PC-3 (cell line): ENCODE measurements at regions not wholly inside any gene's neighbourhood (a gene's known extent, or its start where the extent isn't known, plus 50 kb on each side); places are given as distances from the start of the nearest gene placed in this dataset.

Source experiments
- ATAC-seq: fragments of 200-7000 bp; cut with Tn5 transposase; 2 replicates; pipeline ENCODE4 v1.9.1; 2020; ENCODE audit warnings: mild to moderate bottlenecking, moderate library complexity
- BruUV-seq: library from RNA; stranded (reverse); fragments of 400-500 nt; replicated peaks from 2 replicates; lab custom pipeline; 2021; lab: Mats Ljungman, UMichigan
- CTCF ChIA-PET: fragments of 300-600 bp; sonication (Branson Sonifier 250); formaldehyde crosslinking; loops from one replicate; lab custom pipeline; 2022; ENCODE audit warnings: antibody characterized with exemption; lab: Charles Lee
- POLR2A ChIA-PET: fragments of 300-600 bp; sonication (Branson Sonifier 250); formaldehyde crosslinking; loops from one replicate; lab custom pipeline; 2022; ENCODE audit warnings: antibody characterized with exemption; ENCODE audit not compliant: unreplicated experiment; lab: Charles Lee
- DNase-seq: peaks from one replicate; pipeline ENCODE4 v3.0.0-alpha.2; 2015
- H2AFZ ChIP-seq: fragments of 300-600 bp; sonication (generic); 2 replicates; pipeline ENCODE4 v1.6.0; 2016; ENCODE audit warnings: antibody characterized with exemption, low read length
- H3F3A ChIP-seq: fragments of 300-600 bp; sonication (generic); one replicate; pipeline ENCODE4 v1.6.0; 2017; ENCODE audit warnings: antibody characterized with exemption, low read length, control low read depth, mild to moderate bottlenecking; ENCODE audit not compliant: unreplicated experiment
- H3K27ac ChIP-seq: fragments of 300-600 bp; sonication (generic); 2 replicates; pipeline ENCODE4 v1.5.1; 2016; ENCODE audit warnings: mild to moderate bottlenecking, low read length
- H3K27me3 ChIP-seq: fragments of 300-600 bp; sonication (generic); 2 replicates; pipeline ENCODE4 v1.6.1; 2016; ENCODE audit warnings: low read length, mixed read lengths
- H3K36me3 ChIP-seq: fragments of 300-600 bp; sonication (generic); 2 replicates; pipeline ENCODE4 v1.6.1; 2016; ENCODE audit warnings: low read depth, mixed run types, low read length, mixed read lengths
- H3K4me1 ChIP-seq: fragments of 300-600 bp; sonication (generic); 2 replicates; pipeline ENCODE4 v1.5.1; 2016; ENCODE audit warnings: low read length; ENCODE audit not compliant: insufficient read depth
- H3K4me2 ChIP-seq: fragments of 300-600 bp; sonication (generic); 2 replicates; pipeline ENCODE4 v1.6.0; 2016; ENCODE audit warnings: low read length
- H3K4me3 ChIP-seq: fragments of 300-600 bp; sonication (generic); 2 replicates; pipeline ENCODE4 v1.5.1; 2016; ENCODE audit warnings: mild to moderate bottlenecking, low read length, mixed read lengths
- H3K79me2 ChIP-seq: fragments of 300-600 bp; sonication (generic); 2 replicates; pipeline ENCODE4 v1.6.1; 2017; ENCODE audit warnings: low read length, mixed read lengths
- H3K9ac ChIP-seq: fragments of 300-600 bp; sonication (generic); 2 replicates; pipeline ENCODE4 v1.6.0; 2016; ENCODE audit warnings: mild to moderate bottlenecking, low read length
- H3K9me2 ChIP-seq: fragments of 300-600 bp; sonication (generic); replicated peaks from 2 replicates; pipeline ENCODE4 v1.6.1; 2016; ENCODE audit warnings: mixed run types, low read length, mixed read lengths
- H3K9me3 ChIP-seq: fragments of 300-600 bp; sonication (generic); 2 replicates; pipeline ENCODE4 v1.6.1; 2016; ENCODE audit warnings: low read length, mixed read lengths
- H4K20me1 ChIP-seq: fragments of 300-600 bp; sonication (generic); 2 replicates; pipeline ENCODE4 v1.6.1; 2016; ENCODE audit warnings: low read length, mixed read lengths
- CTCF ChIP-seq: fragments of 300-600 bp; sonication (generic); conservative IDR thresholded peaks from 2 replicates; pipeline ENCODE4 v1.5.1; 2017; ENCODE audit warnings: antibody characterized with exemption, low read depth, mild to moderate bottlenecking, low read length
- EZH2 ChIP-seq: fragments of 300-600 bp; sonication (generic); IDR thresholded peaks from one replicate; pipeline ENCODE4 v1.6.1; 2017; ENCODE audit warnings: antibody characterized with exemption, mild to moderate bottlenecking, low read length; ENCODE audit not compliant: unreplicated experiment
- EZH2phosphoT487 ChIP-seq: fragments of 300-600 bp; sonication (generic); IDR thresholded peaks from 2 replicates; pipeline ENCODE4 v1.6.1; 2018; ENCODE audit warnings: mild to moderate bottlenecking, antibody characterized with exemption, low read length, borderline replicate concordance
- intact Hi-C: fragments of 100-400 bp; cut with micrococcal nuclease; formaldehyde crosslinking; loops from 2 replicates; pipeline ENCODE4 v1.9.0; 2023

DNA sequence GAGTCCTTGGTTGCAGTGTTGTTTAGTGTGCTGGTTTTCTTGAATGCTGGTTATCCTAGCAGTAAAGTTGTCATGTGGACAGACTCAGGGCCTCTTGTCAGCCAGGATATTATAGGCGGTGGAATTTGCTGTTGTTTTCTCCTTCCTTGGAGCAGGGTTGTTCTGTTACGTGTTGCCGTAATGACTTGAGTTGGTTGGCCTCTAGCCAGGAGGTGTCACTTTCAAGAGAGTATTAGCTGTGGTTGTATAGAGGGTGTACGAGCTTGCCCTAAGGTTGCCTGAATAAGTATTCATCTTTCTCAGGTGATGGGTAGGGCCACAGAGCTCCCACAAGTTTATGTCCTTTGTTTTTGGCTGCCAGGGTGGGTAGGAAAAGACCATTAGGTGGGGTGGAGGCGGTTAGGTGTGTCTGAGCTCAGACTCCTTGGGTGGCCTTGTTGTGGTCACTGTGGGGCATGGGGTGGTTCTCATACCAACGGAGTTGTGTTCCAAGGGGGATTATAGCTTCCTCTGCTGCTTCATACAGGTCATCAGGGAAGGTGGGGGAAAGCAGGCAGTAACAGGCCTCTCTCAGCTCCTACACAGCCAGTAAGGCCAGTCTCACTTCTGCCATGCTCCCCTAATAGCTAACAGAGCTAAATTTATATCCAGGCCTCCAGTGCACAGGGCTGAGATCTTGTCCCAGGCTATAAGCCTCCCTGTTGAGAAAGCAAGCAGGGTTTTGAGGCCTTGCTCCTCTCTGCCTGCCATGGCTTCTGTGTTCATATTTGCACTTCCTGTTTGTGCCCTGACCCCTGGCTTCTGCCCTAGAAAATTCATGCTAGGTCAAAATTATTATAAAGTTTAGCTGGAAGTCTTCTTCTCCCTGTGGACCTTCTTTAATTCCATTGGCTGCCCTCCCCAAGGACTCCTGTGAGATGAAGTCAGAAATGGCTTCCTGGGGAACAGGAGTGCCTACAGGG lies 594.7 kb downstream of the RAPGEF2 start:
- Histone ChIP-seq H3K9me2 (no peaks in the 10 kb centered on the region), H3K36me3 (no peaks in the 10 kb centered on the region), H3K9me3 (no peaks in the 10 kb centered on the region), H3K4me2 (no peak overlapping the region), H3K9ac (no peak overlapping the region), H2AFZ (no peak overlapping the region), H3K27ac (no peak overlapping the region), H4K20me1 (no peaks in the 10 kb centered on the region), H3K4me1 (no peaks in the 10 kb centered on the region), H3K27me3 (no peaks in the 10 kb centered on the region), H3K4me3 (no peak overlapping the region), H3K79me2 (no peaks in the 10 kb centered on the region), H3F3A (no peaks in the 10 kb centered on the region)
- intact Hi-C loops: no loop called here
- BruUV-seq: no TSS peak
- DNase-seq: no peak
- TF ChIP-seq EZH2 (no peak), EZH2phosphoT487 (no peak), CTCF (no peak)
- no peak for ATAC-seq
- ChIA-PET POLR2A (no interaction called here), CTCF (no interaction called here)

- intact Hi-C loops: no loop called here
- Histone ChIP-seq H3K9me2 (no peaks in the 10 kb centered on the region), H3K9me3 (no peaks in the 10 kb centered on the region), H2AFZ (no peak overlapping the region), H3K27ac (no peak overlapping the region), H3K79me2 (no peaks in the 10 kb centered on the region), H3K4me2 (no peak overlapping the region), H3K9ac (no peak overlapping the region), H3F3A (no peaks in the 10 kb centered on the region), H3K27me3 (no peaks in the 10 kb centered on the region), H4K20me1 (no peaks in the 10 kb centered on the region), H3K4me3 (no peak overlapping the region), H3K4me1 (no peaks in the 10 kb centered on the region), H3K36me3 (no peaks in the 10 kb centered on the region)
- no TSS peak for BruUV-seq
- ChIA-PET POLR2A (no interaction called here), CTCF (no interaction called here)
- TF ChIP-seq EZH2phosphoT487 (no peak), EZH2 (no peak), CTCF (no peak)
- no peak for DNase-seq
- no peak for ATAC-seq
These were observed 595.5 kb downstream of the RAPGEF2 start for GRCh38 chr4:159698336-159698735.

GRCh38 chr4:159702200-159702599 lies 599.3 kb downstream of the RAPGEF2 start:
- BruUV-seq: no TSS peak
- TF ChIP-seq EZH2 (no peak), CTCF (no peak), EZH2phosphoT487 (no peak)
- Histone ChIP-seq H3K27ac (no peak overlapping the region), H3K4me1 (no peaks in the 10 kb centered on the region), H3K27me3 (no peaks in the 10 kb centered on the region), H3K9me2 (no peaks in the 10 kb centered on the region), H3K4me3 (no peak overlapping the region), H3K79me2 (no peaks in the 10 kb centered on the region), H2AFZ (no peak overlapping the region), H4K20me1 (no peaks in the 10 kb centered on the region), H3K4me2 (no peak overlapping the region), H3F3A (no peaks in the 10 kb centered on the region), H3K36me3 (no peaks in the 10 kb centered on the region), H3K9ac (no peak overlapping the region), H3K9me3 (no peaks in the 10 kb centered on the region)
- ATAC-seq: no peak
- CTCF ChIA-PET: no interaction called here
- POLR2A ChIA-PET: interaction anchor here (0.6 kb wide), 1 partner anchor 404 kb away, joined by 3 read pairs; no protein-coding TSS in a partner anchor
- intact Hi-C loops: no loop called here
- no peak for DNase-seq
